ENCODE measurements at regions not wholly inside any gene's neighbourhood (a gene's known extent, or its start where the extent isn't known, plus 50 kb on each side); places are given as distances from the start of the nearest gene placed in this dataset.

DNA sequence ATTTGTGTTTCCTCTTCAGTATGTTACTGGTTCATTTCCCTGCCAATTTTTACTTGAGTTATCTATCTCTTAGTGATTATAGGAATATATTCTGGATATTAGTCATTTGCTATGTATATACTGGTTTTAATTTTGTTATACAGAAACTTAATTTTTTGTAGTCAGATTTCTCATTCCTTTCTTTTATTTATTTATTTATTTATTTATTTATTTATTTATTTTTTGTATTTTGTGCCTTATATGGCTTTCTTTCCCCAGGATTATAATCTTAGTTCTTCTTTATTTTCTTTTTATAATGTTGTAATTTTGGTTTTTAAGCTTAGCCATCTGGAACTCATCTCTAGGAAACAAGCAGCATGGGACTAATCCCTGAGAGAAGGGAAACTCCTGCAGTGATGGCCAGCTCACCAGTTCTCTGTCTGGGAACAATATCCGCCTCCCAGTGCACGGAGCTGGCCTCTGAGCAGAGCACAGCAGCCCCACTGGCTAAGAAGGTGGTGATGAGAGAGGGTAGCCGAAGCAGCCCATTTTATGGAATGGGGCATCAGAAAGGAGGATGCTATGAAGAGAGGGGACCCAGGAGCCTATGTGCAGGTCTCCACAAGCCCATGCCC is 54.5 kb upstream of the ADORA2B start:
- POLR2A ChIA-PET = no interaction called here
- CTCF ChIA-PET = no interaction called here
- TF ChIP-seq TARDBP (IDR thresholded peaks at IDR 0.05) (no peak), ARNT (IDR thresholded peaks at IDR 0.05) (no peak), FOXA1 (IDR thresholded peaks at IDR 0.05) (no peak), CTBP1 (IDR thresholded peaks at IDR 0.05; ENCODE audit: borderline replicate concordance) (no peak), ZNF384 (IDR thresholded peaks at IDR 0.05) (no peak), L3MBTL2 (conservative IDR thresholded peaks at IDR 0.05) (no peak), BHLHE40 (IDR thresholded peaks at IDR 0.05; ENCODE audit: borderline replicate concordance) (no peak), NFRKB (IDR thresholded peaks at IDR 0.05) (no peak), SP1 (IDR thresholded peaks at IDR 0.05) (no peak), FOXK2 (IDR thresholded peaks at IDR 0.05) (no peak), HDGF (IDR thresholded peaks at IDR 0.05; ENCODE audit: borderline replicate concordance) (no peak), LEF1 (IDR thresholded peaks at IDR 0.05; ENCODE audit: borderline replicate concordance) (no peak), SUZ12 (IDR thresholded peaks at IDR 0.05) (no peak), ELF4 (IDR thresholded peaks at IDR 0.05) (no peak)
- TF ChIP-seq, protein P1, sequence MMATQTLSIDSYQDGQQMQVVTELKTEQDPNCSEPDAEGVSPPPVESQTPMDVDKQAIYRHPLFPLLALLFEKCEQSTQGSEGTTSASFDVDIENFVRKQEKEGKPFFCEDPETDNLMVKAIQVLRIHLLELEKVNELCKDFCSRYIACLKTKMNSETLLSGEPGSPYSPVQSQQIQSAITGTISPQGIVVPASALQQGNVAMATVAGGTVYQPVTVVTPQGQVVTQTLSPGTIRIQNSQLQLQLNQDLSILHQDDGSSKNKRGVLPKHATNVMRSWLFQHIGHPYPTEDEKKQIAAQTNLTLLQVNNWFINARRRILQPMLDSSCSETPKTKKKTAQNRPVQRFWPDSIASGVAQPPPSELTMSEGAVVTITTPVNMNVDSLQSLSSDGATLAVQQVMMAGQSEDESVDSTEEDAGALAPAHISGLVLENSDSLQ (IDR thresholded peaks at IDR 0.05) = no peak
- no peak for DNase-seq (ENCODE audit: extremely low spot score)

DNA sequence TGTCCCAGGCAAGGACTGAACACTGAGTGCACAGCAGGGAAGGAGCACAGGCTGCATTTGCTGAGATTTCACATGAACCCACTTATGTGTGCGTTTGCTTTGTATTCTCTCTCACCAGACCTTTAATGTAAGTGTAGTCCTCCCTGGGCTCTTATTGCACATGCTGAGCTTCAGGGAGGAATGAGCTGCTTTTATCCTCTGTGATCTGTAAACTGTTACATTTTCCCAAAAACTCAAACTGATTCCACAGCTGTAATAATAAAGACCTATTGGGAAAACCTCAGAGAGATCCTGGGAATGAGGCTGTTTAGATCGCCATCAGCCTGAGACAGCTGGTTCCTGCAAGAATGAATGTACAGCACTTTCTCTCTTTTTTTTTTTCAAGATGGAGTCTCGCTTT is 53.6 kb upstream of the ADORA2B start:
- POLR2A ChIA-PET = no interaction called here

DNA sequence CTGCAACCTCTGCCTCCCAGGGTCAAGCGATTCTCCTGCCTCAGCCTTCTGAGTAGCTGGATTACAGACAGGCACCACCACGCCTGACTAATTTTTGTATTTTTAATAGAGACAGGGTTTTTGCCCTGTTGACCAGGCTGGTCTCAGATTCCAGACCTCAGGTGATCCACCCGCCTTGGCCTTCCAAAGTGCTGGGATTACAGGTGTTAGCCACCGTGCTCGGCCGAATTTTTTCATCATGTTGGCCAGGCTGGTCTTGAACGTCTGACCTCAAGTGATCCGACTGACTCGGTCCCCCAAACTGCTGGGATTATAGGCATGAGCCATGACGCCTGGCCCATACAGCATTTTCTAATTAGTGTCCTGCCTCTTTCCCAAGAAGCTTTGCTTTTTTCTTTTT is 52.7 kb upstream of the ADORA2B start:
- CTCF ChIA-PET = interaction anchor here (1.3 to 1.4 kb wide), 2 partner anchors 8 to 52 kb away, joined by 4 read pairs; no protein-coding TSS in a partner anchor
- POLR2A ChIA-PET = no interaction called here
- no peak for DNase-seq (ENCODE audit: extremely low spot score)
- TF ChIP-seq ZNF384 (IDR thresholded peaks at IDR 0.05) (no peak), FOXA1 (IDR thresholded peaks at IDR 0.05) (no peak), SP1 (IDR thresholded peaks at IDR 0.05) (no peak), ELF4 (IDR thresholded peaks at IDR 0.05) (no peak)

More for the DNA sequence above, 53.6 kb upstream of the ADORA2B start:
- no peak for DNase-seq (ENCODE audit: extremely low spot score)
- TF ChIP-seq BHLHE40 (IDR thresholded peaks at IDR 0.05; ENCODE audit: borderline replicate concordance) (no peak), TARDBP (IDR thresholded peaks at IDR 0.05) (no peak), CTBP1 (IDR thresholded peaks at IDR 0.05; ENCODE audit: borderline replicate concordance) (no peak), ZNF384 (IDR thresholded peaks at IDR 0.05) (no peak), HDGF (IDR thresholded peaks at IDR 0.05; ENCODE audit: borderline replicate concordance) (no peak), NFRKB (IDR thresholded peaks at IDR 0.05) (no peak), LEF1 (IDR thresholded peaks at IDR 0.05; ENCODE audit: borderline replicate concordance) (no peak), ARNT (IDR thresholded peaks at IDR 0.05) (no peak), ELF4 (IDR thresholded peaks at IDR 0.05) (no peak), SUZ12 (IDR thresholded peaks at IDR 0.05) (no peak), FOXM1 (IDR thresholded peaks at IDR 0.05; ENCODE audit: borderline replicate concordance) (no peak), SP1 (IDR thresholded peaks at IDR 0.05) (no peak), L3MBTL2 (conservative IDR thresholded peaks at IDR 0.05) (no peak), FOXA1 (IDR thresholded peaks at IDR 0.05) (no peak), FOXK2 (IDR thresholded peaks at IDR 0.05) (no peak)
- TF ChIP-seq, protein P1 (IDR thresholded peaks at IDR 0.05) = no peak
- CTCF ChIA-PET = interaction anchor here (0.6 kb wide), 1 partner anchor 88 kb away, joined by 3 read pairs; no protein-coding TSS in a partner anchor

DNA sequence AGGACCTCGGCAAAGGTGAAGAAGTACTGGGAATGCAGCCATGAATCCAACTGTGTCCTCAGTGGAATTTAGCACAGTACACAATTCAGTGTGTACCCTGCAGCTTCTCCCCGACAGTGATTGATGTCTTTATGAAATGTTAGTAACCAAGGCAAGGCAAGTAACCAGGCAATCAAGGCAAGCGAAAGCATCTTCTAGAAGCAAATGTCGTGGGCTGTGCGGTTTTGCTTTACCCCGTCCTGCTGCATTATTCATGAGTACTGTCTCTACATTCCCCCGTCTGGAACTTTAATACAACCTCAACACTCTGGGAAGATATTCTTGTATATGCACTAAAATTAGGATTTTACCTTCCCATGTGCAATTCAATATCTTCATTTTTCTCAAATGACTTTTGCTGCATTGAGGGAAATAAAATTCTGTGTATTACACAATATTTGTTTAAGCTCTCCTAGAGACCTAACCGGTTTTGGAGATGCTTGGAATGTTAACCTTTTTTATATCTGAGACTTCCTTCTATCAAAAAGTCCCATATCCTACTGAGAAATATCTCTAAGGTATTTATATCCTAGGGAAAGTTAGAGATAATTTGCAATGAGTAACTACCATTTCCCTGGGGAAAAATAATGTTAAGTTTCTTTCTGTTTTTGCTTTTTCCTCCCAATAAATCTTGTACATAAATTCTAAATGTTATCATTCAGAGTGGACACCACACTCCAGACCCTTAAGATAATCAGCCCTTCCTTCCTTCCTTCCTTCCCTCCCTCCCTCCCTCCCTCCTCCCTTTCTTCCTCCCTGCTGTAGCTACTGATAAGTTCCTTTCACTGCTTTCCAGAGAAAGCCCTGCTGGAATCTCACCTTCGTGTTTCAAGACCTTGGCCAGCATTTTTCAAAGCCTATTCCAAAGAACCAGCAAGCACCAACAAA is 51.9 kb upstream of the ADORA2B start:
- CTCF ChIA-PET = interaction anchor here (1.3 to 1.4 kb wide), 2 partner anchors 9 to 51 kb away, joined by 4 read pairs; no protein-coding TSS in a partner anchor
- POLR2A ChIA-PET = no interaction called here
- no peak for TF ChIP-seq L3MBTL2 (conservative IDR thresholded peaks at IDR 0.05)
- TF ChIP-seq, protein P1 (IDR thresholded peaks at IDR 0.05) = peak; percentile 89
- no peak for DNase-seq (ENCODE audit: extremely low spot score)

DNA sequence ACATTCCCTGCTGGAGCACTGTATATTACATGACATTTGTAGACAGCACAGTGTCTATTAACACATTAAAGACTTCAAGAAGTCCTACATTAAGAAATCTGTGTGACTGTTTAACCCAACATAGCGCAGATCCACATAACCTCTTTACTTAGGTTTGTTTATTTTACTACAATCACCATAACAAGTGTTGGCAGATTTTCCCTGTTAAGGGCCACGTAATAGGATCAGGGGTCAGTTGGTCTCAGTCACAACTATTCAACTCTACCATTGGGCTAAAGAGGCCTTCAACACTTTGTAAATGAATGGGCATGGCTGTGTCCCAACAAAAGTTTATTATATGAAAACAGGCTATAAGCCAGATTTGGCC is 51.3 kb upstream of the ADORA2B start:
- TF ChIP-seq FOXA1 (IDR thresholded peaks at IDR 0.05) (no peak), HDGF (IDR thresholded peaks at IDR 0.05; ENCODE audit: borderline replicate concordance) (no peak), CTBP1 (IDR thresholded peaks at IDR 0.05; ENCODE audit: borderline replicate concordance) (no peak), LEF1 (IDR thresholded peaks at IDR 0.05; ENCODE audit: borderline replicate concordance) (no peak), SP1 (IDR thresholded peaks at IDR 0.05) (no peak), L3MBTL2 (conservative IDR thresholded peaks at IDR 0.05) (no peak), BHLHE40 (IDR thresholded peaks at IDR 0.05; ENCODE audit: borderline replicate concordance) (no peak), SUZ12 (IDR thresholded peaks at IDR 0.05) (no peak), FOXM1 (IDR thresholded peaks at IDR 0.05; ENCODE audit: borderline replicate concordance) (no peak), TARDBP (IDR thresholded peaks at IDR 0.05) (no peak), NFRKB (IDR thresholded peaks at IDR 0.05) (no peak), ELF4 (IDR thresholded peaks at IDR 0.05) (no peak), FOXK2 (IDR thresholded peaks at IDR 0.05) (no peak), ARNT (IDR thresholded peaks at IDR 0.05) (no peak), ZNF384 (IDR thresholded peaks at IDR 0.05) (no peak)
- TF ChIP-seq, protein P1 (IDR thresholded peaks at IDR 0.05) = no peak
- DNase-seq (ENCODE audit: extremely low spot score) = no peak
- ChIA-PET POLR2A (no interaction called here), CTCF (interaction anchor here (1.3 kb wide), 1 partner anchor 9 kb away, joined by 4 read pairs; no protein-coding TSS in a partner anchor)

Data from HEK293T (cell line).